Right renal cortex interstitium (tissue), 3 donors: ENCODE measurements at regions not wholly inside any gene's neighbourhood (a gene's known extent, or its start where the extent isn't known, plus 50 kb on each side); places are given as distances from the start of the nearest gene placed in this dataset.
"Not testable (repeated sequence)": the region's sequence is repeated elsewhere in the genome, so short reads cannot be mapped to it uniquely, and the experiment has no call there.

Source experiments
- DNase-seq, 3 donors: peaks; one replicate each; pipeline ENCODE4 v3.0.0-alpha.2; 2013; ENCODE audit warnings: low read depth in 3 of 3, low spot score in 2 of 3

DNA sequence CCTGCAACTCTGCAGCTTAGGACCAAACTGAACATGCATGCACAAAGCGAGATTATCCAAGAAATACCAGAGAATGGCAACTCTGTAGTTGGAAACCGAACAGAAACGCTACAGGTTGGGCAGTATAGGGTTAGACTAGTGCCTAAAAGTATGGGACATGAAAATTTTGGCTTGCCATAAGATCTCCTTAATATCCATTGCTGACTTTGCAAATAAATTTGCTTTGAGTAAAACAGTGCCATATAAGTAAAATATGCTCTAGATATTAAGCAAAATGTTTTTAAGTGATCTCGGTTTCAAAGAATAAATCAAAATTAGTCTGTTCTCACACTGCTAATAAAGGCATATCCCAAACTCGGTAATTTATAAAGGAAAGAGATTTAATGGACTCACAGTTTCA is 456.0 kb downstream of the PRDM9 start:
- DNase-seq = no peak

DNA sequence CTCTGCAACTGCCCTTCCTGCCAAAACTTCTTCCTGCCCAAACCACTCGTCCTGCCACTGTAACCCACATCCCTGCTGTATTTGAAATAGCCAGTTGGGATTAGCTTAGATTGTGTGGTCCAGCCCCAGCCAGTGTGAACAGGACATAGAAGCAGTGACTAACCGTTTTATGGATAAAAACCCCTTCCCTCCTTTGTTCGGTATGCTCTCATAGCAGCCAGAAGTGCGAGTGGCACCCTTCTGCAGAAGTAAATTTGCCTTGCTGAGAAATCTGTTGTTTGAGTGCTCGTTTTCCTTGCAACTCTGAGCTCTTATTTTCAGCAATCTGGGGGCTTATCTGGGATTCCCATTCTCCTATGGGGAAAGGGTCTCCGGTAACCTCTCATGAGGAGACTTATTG is 470.0 kb downstream of the PRDM9 start:
- no peak for DNase-seq

DNA sequence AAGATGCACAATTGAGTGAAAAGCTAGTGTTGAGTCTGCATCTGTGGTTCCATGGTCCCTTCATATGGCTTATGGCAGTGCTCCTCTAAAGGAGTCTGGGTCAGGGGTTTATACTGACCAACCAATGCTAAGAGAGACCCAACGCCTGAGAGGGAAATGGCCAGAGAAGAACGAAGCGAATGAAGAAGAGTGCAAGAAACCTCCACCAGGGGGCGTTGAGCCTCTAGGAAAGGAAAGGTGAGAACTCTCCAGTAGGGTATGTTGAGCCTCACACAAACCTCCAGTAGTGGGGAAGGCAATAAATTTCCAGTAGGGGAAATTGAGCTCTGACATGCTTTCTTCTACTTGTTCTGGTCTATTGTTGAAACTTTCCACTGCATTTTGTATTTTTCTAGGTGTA is 470.6 kb downstream of the PRDM9 start:
- no peak for DNase-seq

DNA sequence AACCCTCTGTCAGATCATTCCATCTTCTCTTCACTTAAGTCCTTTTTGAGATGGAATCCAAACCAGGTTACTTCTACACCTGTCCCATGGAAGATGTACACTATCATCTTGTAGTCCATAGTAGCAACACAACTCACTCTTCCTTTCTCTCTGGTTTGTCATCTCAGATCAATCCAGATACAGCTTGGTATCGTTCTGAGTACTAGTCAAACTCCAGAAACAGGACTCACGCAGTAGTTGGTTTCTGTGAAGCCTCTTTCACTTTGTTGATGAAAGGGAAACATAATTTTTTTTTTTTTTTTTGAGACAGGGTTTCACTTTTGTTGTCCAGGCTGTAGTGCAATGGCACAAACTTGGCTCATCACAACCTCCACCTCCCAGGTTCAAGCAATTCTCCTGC is 484.0 kb downstream of the PRDM9 start:
- no peak for DNase-seq

DNA sequence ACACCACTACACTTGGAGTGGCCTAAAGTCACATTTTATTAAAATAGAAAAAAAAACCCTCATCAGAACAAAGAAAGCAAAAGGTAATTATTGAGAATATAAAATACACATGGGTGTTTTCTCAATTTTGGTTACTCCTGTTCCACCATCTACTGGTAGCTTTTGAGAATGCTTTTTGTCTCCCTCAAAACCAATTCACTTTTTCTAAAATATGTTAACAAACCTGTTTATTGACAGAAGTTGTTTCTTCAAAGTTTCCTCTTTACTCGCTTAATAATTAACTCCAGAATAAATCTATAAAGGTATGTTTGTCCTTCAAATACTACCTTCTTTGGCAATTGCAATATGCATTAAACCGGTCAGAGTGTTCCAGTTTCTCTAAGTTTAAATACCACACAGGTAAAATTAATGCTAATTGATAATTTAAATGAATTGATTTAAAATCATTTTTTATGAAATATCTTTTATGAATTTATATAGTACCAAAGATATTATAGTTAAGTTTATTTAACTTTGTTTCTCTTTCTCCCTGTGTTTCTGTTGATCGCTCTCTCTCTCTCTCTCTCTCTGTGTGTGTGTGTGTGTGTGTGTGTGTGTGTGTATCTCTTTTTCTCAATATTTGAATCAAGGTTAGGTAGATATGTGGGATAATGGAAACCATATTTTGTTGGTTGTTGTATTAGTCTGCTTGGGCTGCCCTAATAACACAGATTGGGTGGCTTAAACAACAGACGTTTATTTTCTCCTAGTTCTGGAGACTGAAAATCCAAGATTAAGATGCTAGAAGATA is 487.4 kb downstream of the PRDM9 start:
- no peak for DNase-seq

DNA sequence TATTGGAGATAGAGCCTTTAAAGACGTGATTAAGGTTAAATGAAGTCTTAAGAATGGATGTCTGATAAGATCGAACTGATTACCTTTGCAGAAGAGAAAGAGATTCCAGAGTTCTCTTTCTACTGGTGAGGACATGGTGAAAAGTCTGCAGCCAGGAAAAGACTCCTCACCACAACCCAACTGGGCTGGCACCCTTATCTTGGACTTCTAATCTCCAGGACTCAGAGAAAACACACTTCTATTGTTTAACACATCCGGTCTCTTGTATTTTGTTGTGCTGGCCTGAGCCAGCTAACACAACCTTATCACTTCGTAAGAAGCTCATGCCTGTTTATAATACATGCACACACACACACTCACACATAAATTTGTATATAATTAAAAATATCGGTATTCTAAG is 489.1 kb downstream of the PRDM9 start:
- DNase-seq = no peak

DNA sequence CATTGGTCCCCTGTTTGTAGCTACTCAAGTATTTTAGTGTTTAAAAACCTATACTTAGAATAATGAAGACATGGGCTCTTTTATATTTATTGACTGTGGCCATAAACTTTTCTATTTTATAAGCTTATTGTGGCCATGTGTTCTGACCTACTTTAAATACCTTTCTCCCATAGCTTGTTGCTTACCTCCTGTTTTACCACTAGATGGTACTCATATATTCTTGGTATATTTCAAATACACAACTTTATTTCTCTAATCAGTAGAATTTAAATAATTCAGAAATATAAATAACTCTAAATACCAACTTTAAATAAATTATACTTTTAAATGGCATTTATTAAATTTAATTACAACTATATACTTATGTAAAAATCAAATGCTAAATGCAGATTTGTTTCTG is 498.0 kb downstream of the PRDM9 start:
- DNase-seq = no peak

DNA sequence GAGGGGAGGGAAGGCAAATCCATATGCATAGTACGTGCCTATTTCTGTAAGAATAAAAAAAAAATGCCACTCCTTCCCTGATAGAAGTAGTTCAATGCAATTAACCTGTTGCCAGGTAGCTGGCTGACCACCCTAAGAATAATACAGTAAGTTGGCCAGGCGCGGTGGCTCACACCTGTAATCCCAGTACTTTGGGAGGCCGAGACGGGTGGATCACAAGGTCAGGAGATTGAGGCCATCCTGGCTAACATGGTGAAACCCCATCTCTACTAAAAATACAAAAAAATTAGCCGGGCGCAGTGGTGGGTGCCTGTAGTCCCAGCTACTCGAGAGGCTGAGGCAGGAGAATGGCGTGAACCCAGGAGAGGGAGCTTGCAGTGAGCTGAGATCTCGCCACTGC is 510.3 kb downstream of the PRDM9 start:
- not testable (repeated sequence) for DNase-seq

DNA sequence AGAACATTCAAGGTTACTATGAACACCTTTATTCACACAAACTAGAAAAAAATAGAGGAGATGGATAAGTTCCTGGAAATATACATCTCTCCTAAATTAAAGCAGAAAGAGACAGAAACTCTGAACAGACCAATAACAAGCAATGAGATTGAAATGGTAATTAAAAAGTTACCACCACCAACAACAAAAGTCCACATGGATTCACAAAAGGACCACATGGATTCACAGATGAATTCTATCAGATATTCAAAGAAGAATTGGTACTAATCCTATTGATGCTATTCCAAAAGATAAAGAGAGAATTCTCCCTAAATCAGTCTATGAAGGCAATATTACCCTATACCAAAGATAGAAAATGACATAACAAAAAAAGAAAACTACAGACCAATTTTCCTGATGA is 518.9 kb downstream of the PRDM9 start:
- no peak for DNase-seq

DNA sequence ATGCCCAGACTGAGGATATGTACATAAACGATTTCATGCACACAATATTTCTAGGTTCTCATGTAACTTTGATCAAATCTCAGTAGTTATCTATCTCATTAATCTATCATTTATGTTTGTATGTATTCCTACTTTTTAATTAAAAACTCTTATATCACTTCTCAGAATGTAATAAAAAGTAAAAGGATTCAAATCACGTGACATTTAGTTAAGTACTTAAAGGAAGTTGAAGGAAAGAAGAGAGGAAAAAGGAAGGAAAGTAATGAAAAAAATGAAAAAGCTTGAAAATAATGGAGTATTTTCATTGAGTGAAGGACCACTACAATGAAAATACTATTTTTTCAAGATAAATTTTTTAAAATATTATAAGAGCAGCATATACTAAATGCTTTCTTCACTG is 535.3 kb downstream of the PRDM9 start:
- no peak for DNase-seq

DNA sequence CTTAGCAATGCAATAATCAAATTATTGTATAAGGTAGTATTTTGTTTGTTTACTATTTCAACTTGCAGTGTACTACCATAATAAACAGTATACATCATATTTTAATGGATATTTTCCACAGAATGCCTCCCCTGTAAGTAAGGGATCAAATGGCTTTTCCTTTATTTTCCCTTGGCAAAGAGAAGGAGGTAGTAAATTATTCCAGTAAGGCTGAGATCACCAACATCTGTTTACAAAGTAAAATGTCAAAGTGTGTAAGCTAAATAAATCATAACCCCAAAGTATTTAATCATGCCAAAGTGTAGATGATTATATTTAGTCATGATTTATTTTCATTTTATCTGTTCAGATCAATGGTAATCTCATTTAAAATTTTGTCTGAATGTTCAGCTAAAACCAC is 537.6 kb downstream of the PRDM9 start:
- DNase-seq = no peak

DNA sequence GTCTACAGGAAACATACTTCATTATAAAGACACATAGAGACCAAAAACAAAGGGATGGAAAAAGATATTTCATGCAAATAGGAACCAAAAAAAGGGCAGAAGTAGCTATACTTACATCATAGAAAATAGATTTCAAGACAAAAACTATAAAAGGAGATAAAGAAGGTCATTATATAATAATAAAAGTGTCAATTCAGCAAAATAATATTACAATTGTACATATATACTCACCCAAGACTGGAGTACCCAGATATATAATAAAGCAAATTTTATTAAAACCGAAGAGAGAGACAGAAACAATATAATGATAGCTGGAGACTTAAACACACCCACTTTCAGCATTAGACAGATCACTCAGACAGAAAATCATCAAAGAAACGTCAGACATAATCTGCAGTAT is 546.3 kb downstream of the PRDM9 start:
- DNase-seq = no peak

DNA sequence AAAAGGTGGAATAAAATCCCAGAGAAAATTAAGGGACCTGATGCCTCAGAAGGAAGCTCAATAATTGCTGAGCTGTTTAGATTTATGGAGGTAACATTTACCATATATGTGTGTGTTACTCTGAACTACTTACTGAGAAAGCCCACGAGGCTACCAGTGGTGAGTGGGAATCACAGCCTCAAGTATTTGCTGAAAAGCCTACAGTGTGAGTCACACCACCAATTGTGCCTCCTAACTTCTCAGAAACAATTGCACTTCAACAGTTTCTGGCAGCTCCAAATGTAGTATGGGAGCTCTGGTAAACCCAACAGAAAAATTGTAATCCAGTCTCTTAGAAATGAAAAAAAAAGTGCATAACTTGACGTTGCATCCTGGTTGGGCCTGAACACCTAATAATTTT is 551.6 kb downstream of the PRDM9 start:
- DNase-seq = no peak

DNA sequence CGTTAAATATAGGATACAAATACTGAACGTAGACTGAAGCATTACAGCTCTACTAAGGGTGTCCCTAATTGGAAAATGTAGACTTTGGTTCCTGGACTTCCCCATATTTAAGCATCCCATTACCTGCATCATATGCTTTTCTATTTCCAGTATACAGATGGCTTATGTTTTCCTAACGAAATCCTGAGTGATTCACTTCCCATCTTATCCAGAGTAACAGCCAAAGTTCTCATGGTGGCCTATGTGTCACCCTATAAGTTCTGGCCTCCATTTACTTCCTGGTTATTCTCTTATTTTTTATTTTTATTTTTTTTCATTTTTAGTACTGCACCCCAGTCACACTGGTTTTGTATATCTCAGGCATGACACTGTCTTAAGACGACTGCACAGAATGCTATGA is 552.3 kb downstream of the PRDM9 start:
- DNase-seq = no peak

DNA sequence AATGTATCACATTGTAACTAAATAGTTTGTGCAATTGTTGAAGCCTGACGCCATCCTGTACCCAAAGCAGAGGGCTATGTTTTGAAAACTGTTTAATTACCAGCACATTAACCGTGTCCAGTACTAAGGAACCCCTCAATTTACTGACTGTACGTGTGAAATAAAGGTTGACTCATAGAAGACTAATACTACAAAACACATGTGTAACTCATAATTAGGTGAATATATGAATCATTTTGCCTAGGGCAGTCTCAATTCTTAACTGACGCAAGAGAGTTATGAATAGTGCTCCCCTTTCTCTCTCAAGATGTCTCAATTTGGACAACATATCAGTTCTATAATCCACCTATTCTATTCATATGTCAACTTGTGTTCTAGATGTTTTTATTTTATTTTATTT is 558.4 kb downstream of the PRDM9 start:
- DNase-seq = no peak

DNA sequence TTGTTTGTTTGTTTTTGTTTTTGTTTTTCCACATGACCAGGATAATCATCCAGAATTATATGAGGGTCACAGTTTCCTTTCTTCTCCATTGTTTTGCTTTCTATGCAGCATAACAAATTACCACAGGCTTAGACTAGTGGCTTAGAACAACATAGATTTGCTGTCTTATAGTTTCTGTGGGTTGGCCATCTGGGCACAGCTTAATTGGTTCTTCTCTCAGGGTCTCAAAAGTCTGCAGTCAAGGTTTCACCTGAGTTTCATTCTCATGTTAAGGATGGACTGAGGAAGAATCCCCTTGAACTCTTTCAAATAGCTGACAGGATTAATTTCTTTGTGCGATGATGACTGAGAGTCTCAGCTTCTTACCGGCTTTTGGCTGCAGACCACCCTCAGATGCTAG is 559.8 kb downstream of the PRDM9 start:
- DNase-seq = no peak

DNA sequence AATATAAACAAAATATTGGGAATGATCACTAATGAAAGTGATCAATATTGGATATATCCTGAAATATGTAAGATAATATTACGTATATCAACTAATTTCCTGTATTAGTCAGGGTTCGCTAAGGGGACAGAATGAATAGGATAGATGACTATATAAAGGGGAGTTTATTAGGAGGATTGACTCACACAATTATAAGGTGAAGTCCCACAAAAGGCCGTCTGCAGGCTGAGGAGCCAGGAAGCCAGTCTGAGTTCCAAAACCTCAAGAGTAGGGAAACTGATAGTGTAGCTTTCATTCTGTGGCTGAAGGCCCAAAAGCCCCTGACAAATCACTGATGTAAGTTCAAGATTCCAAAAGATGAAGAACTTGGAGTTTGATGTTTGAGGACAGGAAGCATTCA is 561.1 kb downstream of the PRDM9 start:
- no peak for DNase-seq

DNA sequence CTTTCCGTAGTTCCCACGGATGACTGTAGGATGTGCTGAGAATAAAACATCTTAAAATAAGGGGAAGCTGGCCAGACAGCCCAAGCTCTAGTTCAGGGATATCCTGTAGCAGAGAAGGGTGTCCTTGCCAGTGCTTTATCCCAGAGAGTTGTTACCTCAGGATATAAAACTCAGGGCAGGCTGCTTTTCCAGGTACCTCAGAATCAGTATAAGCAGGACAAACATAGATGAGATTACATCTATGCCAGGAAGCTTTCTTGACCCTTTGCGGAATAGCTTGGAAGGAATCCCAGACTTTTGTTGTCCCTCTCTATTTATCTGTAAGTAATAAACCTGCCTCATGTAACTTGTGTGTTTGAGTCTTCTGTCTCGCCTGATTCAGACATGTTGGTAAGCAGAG is 565.7 kb downstream of the PRDM9 start:
- no peak for DNase-seq

DNA sequence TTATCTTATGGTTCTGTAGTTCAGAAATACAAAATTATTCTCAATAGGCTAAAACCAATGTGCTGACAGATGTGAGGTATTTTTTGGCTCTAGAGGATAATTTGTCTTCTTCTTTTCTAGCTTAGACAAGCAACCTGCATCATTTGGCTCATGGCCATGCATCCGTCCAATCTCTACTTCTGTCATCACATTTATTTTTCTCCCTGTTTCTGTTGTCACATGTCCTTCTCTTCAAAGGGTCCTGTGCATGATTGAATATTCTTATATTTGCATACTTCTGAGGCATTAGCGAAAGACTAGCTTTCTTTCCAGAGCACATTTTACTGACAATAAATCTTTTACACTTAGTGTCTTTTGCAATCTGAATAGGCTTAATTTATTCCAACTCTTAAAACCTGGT is 564.7 kb downstream of the CDH10 start:
- DNase-seq = no peak

DNA sequence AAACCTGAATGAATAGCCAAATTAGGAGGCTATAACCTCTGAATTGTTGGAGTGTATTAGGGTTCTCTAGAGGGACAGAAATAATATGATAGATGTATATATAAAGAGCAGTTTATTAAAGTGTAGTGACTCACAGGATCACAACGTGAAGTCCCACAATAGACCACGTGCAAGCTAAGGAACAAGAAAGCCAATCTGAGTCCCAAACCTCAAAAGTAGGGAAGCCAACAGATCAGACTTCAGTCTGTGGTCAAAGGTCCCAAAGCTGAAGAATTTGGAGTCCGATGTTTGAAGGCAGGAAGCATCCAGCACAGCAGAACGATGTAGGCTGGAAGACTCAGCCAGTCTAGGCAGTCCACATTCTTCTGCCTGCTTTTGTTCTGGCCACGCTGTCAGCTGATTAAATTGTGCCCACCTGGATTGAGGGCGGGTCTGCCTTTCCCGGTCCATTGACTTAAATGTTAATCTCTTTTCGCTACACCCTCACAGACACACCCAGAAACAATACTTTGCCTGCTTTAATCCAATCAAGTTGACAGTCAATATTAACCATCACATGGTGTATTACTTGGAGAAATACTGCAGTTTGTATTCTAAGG is 550.6 kb downstream of the CDH10 start:
- no peak for DNase-seq

DNA sequence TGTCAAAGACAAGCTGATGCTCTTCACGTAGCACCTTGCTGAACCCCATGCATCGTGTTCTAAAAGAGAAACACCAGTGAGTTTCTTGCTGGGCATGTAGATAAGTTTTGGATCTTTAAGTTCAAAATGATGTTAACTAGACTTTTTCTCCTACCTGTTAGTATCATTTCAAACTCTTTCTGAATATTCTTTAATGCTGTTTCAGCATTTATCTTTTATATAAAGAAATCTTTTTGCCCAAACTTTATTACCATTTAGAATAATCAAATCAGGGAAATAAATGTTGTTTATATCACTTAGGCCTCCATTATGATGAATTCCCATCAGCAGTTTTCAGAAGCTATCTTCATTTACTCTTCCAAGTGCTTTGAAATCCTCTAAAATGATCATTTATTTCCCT is 542.8 kb downstream of the CDH10 start:
- no peak for DNase-seq

DNA sequence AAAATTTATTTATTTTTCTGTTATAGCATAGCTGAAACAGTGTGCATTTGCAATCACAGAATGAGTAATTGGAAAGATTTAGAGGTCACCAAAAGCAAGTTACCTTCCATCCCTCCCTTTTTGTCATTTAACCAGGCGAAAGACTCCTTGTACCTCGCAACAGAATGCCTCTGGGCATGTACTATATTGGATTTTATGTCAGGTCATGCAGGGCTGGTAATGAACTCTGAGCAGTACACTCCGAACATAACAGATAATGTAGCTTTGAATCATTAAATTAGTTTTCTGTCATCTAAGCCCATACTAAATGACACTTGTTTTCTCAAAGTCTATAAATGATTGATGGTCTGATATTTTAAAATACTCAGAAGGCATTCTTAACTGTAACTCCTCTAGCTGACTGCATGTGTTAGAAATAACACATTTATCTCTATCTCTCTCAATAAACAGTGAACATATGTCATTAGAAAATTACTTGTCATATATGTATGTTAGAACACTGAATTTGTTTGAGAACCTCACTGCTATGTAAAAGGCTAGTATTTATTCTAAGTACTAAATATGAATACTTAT is 541.2 kb downstream of the CDH10 start:
- DNase-seq = no peak
